HEK293 (cell line): ENCODE measurements at regions not wholly inside any gene's neighbourhood (a gene's known extent, or its start where the extent isn't known, plus 50 kb on each side); places are given as distances from the start of the nearest gene placed in this dataset.

Experiments used
- TF ChIP-seq, protein P1 (sequence below): fragments of 450-650 bp; formaldehyde crosslinking; IDR thresholded peaks from 2 replicates; pipeline ENCODE4 v1.5.1; 2016; ENCODE audit warnings: missing biosample characterization, missing genetic modification characterization
- TF ChIP-seq, protein P2 (sequence below): fragments of 450-650 bp; formaldehyde crosslinking; IDR thresholded peaks from 2 replicates; pipeline ENCODE4 v1.5.1; 2016; ENCODE audit warnings: missing biosample characterization, missing genetic modification characterization
- TF ChIP-seq, protein P3 (sequence below): fragments of 450-650 bp; formaldehyde crosslinking; IDR thresholded peaks from 2 replicates; pipeline ENCODE4 v1.5.1; 2016; ENCODE audit warnings: missing biosample characterization, missing genetic modification characterization

DNA sequence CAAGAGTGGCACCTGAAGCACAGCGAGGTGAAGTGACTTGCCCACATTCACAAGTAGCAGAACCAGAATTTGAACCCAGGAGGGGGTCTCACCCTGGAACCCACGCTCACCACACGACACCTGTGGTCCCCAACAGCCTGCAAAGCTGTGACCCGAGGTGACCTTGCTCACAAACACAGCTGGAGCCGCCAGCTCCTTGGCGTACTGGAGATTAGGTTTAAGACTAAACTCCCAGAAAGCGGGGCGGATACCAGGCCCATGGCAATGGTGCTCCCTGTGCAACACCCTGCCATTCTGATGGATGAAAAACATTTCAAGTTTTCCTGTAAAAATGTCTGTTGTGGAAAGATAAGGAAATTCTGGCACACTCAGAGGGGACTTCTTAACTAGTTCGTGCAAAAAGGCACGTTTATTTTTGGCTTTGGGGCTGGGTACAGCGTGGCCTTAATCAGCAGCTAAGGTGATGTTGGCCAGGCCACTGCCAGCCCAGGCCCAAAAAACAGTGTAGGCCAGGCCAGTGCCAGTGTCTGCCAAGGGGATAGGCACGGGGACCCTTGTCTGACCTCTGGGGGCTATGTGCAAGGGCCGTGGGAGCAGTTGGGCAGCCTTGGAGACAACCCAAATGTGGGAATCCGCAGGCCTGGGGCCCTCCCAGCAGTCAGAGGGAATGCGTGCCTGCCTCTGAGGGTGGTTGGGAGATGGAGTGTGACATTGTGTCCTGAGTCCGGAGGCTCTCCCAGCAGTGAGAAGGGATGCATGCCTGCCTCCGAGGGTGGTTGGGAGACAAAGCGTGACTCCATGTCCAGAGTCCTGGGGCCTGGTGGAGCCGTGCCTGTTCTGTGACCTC, 185.0 kb upstream of the HS6ST1 start:
- TF ChIP-seq, protein P1, sequence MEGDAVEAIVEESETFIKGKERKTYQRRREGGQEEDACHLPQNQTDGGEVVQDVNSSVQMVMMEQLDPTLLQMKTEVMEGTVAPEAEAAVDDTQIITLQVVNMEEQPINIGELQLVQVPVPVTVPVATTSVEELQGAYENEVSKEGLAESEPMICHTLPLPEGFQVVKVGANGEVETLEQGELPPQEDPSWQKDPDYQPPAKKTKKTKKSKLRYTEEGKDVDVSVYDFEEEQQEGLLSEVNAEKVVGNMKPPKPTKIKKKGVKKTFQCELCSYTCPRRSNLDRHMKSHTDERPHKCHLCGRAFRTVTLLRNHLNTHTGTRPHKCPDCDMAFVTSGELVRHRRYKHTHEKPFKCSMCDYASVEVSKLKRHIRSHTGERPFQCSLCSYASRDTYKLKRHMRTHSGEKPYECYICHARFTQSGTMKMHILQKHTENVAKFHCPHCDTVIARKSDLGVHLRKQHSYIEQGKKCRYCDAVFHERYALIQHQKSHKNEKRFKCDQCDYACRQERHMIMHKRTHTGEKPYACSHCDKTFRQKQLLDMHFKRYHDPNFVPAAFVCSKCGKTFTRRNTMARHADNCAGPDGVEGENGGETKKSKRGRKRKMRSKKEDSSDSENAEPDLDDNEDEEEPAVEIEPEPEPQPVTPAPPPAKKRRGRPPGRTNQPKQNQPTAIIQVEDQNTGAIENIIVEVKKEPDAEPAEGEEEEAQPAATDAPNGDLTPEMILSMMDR, result no peak
- TF ChIP-seq, protein P2, sequence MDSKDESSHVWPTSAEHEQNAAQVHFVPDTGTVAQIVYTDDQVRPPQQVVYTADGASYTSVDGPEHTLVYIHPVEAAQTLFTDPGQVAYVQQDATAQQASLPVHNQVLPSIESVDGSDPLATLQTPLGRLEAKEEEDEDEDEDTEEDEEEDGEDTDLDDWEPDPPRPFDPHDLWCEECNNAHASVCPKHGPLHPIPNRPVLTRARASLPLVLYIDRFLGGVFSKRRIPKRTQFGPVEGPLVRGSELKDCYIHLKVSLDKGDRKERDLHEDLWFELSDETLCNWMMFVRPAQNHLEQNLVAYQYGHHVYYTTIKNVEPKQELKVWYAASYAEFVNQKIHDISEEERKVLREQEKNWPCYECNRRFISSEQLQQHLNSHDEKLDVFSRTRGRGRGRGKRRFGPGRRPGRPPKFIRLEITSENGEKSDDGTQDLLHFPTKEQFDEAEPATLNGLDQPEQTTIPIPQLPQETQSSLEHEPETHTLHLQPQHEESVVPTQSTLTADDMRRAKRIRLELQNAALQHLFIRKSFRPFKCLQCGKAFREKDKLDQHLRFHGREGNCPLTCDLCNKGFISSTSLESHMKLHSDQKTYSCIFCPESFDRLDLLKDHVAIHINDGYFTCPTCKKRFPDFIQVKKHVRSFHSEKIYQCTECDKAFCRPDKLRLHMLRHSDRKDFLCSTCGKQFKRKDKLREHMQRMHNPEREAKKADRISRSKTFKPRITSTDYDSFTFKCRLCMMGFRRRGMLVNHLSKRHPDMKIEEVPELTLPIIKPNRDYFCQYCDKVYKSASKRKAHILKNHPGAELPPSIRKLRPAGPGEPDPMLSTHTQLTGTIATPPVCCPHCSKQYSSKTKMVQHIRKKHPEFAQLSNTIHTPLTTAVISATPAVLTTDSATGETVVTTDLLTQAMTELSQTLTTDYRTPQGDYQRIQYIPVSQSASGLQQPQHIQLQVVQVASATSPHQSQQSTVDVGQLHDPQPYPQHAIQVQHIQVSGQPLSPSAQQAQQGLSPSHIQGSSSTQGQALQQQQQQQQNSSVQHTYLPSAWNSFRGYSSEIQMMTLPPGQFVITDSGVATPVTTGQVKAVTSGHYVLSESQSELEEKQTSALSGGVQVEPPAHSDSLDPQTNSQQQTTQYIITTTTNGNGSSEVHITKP (tag by site-specific recombination), result no peak
- TF ChIP-seq, protein P3, sequence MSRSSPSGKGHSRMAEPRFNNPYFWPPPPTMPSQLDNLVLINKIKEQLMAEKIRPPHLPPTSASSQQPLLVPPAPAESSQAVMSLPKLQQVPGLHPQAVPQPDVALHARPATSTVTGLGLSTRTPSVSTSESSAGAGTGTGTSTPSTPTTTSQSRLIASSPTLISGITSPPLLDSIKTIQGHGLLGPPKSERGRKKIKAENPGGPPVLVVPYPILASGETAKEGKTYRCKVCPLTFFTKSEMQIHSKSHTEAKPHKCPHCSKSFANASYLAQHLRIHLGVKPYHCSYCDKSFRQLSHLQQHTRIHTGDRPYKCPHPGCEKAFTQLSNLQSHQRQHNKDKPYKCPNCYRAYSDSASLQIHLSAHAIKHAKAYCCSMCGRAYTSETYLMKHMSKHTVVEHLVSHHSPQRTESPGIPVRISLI (tag by site-specific recombination), result no peak
